ENCODE measurements at regions not wholly inside any gene's neighbourhood (a gene's known extent, or its start where the extent isn't known, plus 50 kb on each side); places are given as distances from the start of the nearest gene placed in this dataset.

- H3K4me3 ChIP-seq, result no peak overlapping the region
- no peak for ATAC-seq (replicated peaks in 6 of 8)
- in situ Hi-C loops (cut with MboI; ENCODE audit: low pct_unique_long_range_greater_than_20kb in 2 of 9, low sequenced_read_pairs in 9 of 9, unreplicated experiment in 9 of 9), result loop anchor here in 1 of 9 experiments (25.0 kb wide), 1 partner anchor 839 kb away; the partner anchor contains the start of gene IGFBP3
- H3K4me1 ChIP-seq (replicated peaks in 1 of 2), result peaks cover 11 to 14% of the 10 kb centered on the region in 2 donors
- 0 to 100% (median 83%) methylated on average over 1 to 4 of the region's 4 CpGs; no CpG with 5 or more reads in 1 of the 10 experiments for WGBS, 10 experiments
- no peak overlapping the region for H3K27ac ChIP-seq
Observed at GRCh38 chr7:46751471-46751870, 830.4 kb upstream of the IGFBP3 start.

GRCh38 chr7:46750321-46750865 lies 829.3 kb upstream of the IGFBP3 start:
- ATAC-seq (replicated peaks in 6 of 8), result no peak
- Histone ChIP-seq H3K4me3 (no peak overlapping the region), H3K4me1 (replicated peaks in 1 of 2) (peaks cover 11 to 17% of the 10 kb centered on the region in 2 donors), H3K27ac (no peak overlapping the region)
- 33 to 100% (median 93%) methylated on average over 1 to 4 of the region's 4 CpGs; no CpG with 5 or more reads in 2 of the 10 experiments for WGBS, 10 experiments
- in situ Hi-C loops (cut with MboI; ENCODE audit: low pct_unique_long_range_greater_than_20kb in 2 of 9, low sequenced_read_pairs in 9 of 9, unreplicated experiment in 9 of 9), result loop anchor here in 1 of 9 experiments (25.0 kb wide), 1 partner anchor 838 kb away; the partner anchor contains the start of gene IGFBP3

- 40 to 97% (median 84%) methylated on average over 1 to 6 of the region's 6 CpGs for WGBS, 10 experiments
- no peak overlapping the region for H3K27ac ChIP-seq
- peaks cover 8 to 12% of the 10 kb centered on the region in 2 donors for H3K4me1 ChIP-seq (replicated peaks in 1 of 2)
- in situ Hi-C loops (cut with MboI; ENCODE audit: low pct_unique_long_range_greater_than_20kb in 2 of 9, low sequenced_read_pairs in 9 of 9, unreplicated experiment in 9 of 9), result no loop called here
- no peak overlapping the region for H3K4me3 ChIP-seq
- ATAC-seq (replicated peaks in 6 of 8), result no peak
Observed at GRCh38 chr7:46747869-46748576, 827.0 kb upstream of the IGFBP3 start.

- H3K4me1 ChIP-seq (replicated peaks in 1 of 2), result peaks cover 7 to 8% of the 10 kb centered on the region in 2 donors
- peak in 3 of 8 experiments; percentile 39 to 75 (median 67) for ATAC-seq (replicated peaks in 6 of 8)
- no peak overlapping the region for H3K27ac ChIP-seq
- in situ Hi-C loops (cut with MboI; ENCODE audit: low pct_unique_long_range_greater_than_20kb in 2 of 9, low sequenced_read_pairs in 9 of 9, unreplicated experiment in 9 of 9), result no loop called here
- 50 to 100% (median 81%) methylated on average over 1 to 7 of the region's 13 CpGs; no CpG with 5 or more reads in 1 of the 10 experiments for WGBS, 10 experiments
- H3K4me3 ChIP-seq, result no peak overlapping the region
Observed at GRCh38 chr7:46746695-46747687, 825.9 kb upstream of the IGFBP3 start.

GRCh38 chr7:46745707-46746090 lies 824.6 kb upstream of the IGFBP3 start:
- in situ Hi-C loops (cut with MboI; ENCODE audit: low pct_unique_long_range_greater_than_20kb in 2 of 9, low sequenced_read_pairs in 9 of 9, unreplicated experiment in 9 of 9), result no loop called here
- WGBS, 10 experiments, result 25 to 100% (median 80%) methylated on average over 1 to 3 of the region's 3 CpGs; no CpG with 5 or more reads in 3 of the 10 experiments
- peaks cover 7 to 8% of the 10 kb centered on the region in 2 donors for H3K4me1 ChIP-seq (replicated peaks in 1 of 2)
- peak in 5 of 8 experiments; percentile 51 to 65 (median 57) for ATAC-seq (replicated peaks in 6 of 8)
- no peak overlapping the region for H3K4me3 ChIP-seq
- no peak overlapping the region for H3K27ac ChIP-seq

GRCh38 chr7:46744957-46745706 lies 824.1 kb upstream of the IGFBP3 start:
- ATAC-seq (replicated peaks in 6 of 8), result peak in 6 of 8 experiments; percentile 26 to 81 (median 75)
- 54 to 87% (median 62%) methylated on average over 4 to 6 of the region's 6 CpGs for WGBS, 10 experiments
- Histone ChIP-seq H3K27ac (no peak overlapping the region), H3K4me3 (no peak overlapping the region), H3K4me1 (replicated peaks in 1 of 2) (peaks cover 7 to 8% of the 10 kb centered on the region in 2 donors)
- in situ Hi-C loops (cut with MboI; ENCODE audit: low pct_unique_long_range_greater_than_20kb in 2 of 9, low sequenced_read_pairs in 9 of 9, unreplicated experiment in 9 of 9), result no loop called here

- 62 to 100% (median 93%) methylated on average over 1 to 6 of the region's 6 CpGs for WGBS, 10 experiments
- ATAC-seq (replicated peaks in 6 of 8), result no peak
- Histone ChIP-seq H3K27ac (no peak overlapping the region), H3K4me3 (no peak overlapping the region), H3K4me1 (replicated peaks in 1 of 2) (peaks cover 4 to 5% of the 10 kb centered on the region in 2 donors)
- in situ Hi-C loops (cut with MboI; ENCODE audit: low pct_unique_long_range_greater_than_20kb in 2 of 9, low sequenced_read_pairs in 9 of 9, unreplicated experiment in 9 of 9), result no loop called here
Observed at GRCh38 chr7:46742601-46743000, 821.5 kb upstream of the IGFBP3 start.

GRCh38 chr7:46741938-46742540 lies 821.0 kb upstream of the IGFBP3 start:
- Histone ChIP-seq H3K4me1 (replicated peaks in 1 of 2) (peaks cover 4 to 5% of the 10 kb centered on the region in 2 donors), H3K27ac (no peak overlapping the region), H3K4me3 (no peak overlapping the region)
- in situ Hi-C loops (cut with MboI; ENCODE audit: low pct_unique_long_range_greater_than_20kb in 2 of 9, low sequenced_read_pairs in 9 of 9, unreplicated experiment in 9 of 9), result no loop called here
- WGBS, 10 experiments, result 26 to 100% (median 84%) methylated on average over 2 to 4 of the region's 4 CpGs; no CpG with 5 or more reads in 1 of the 10 experiments
- ATAC-seq (replicated peaks in 6 of 8), result no peak

GRCh38 chr7:46741181-46741580 lies 820.1 kb upstream of the IGFBP3 start:
- ATAC-seq (replicated peaks in 6 of 8), result no peak
- H3K4me1 ChIP-seq (replicated peaks in 1 of 2), result peaks cover under 1 to 4% of the 10 kb centered on the region in 2 donors
- in situ Hi-C loops (cut with MboI; ENCODE audit: low pct_unique_long_range_greater_than_20kb in 2 of 9, low sequenced_read_pairs in 9 of 9, unreplicated experiment in 9 of 9), result no loop called here
- WGBS, 10 experiments, result 71 to 100% (median 97%) methylated on average over 1 to 9 of the region's 9 CpGs
- H3K27ac ChIP-seq, result no peak overlapping the region
- H3K4me3 ChIP-seq, result no peak overlapping the region

GRCh38 chr7:46739518-46740234 lies 818.6 kb upstream of the IGFBP3 start:
- WGBS, 10 experiments, result 54 to 97% (median 77%) methylated on average over 2 to 5 of the region's 5 CpGs; no CpG with 5 or more reads in 1 of the 10 experiments
- ATAC-seq (replicated peaks in 6 of 8), result no peak

GRCh38 chr7:46738796-46739195 lies 817.7 kb upstream of the IGFBP3 start:
- in situ Hi-C loops (cut with MboI; ENCODE audit: low pct_unique_long_range_greater_than_20kb in 2 of 9, low sequenced_read_pairs in 9 of 9, unreplicated experiment in 9 of 9), result no loop called here
- Histone ChIP-seq H3K4me3 (no peak overlapping the region), H3K4me1 (replicated peaks in 1 of 2) (no peaks in the 10 kb centered on the region), H3K27ac (no peak overlapping the region)
- ATAC-seq (replicated peaks in 6 of 8), result no peak
- WGBS, 10 experiments, result 64 to 100% (median 85%) methylated on average over 3 to 5 of the region's 5 CpGs; no CpG with 5 or more reads in 2 of the 10 experiments

More at GRCh38 chr7:46739518-46740234, 818.6 kb upstream of the IGFBP3 start:
- Histone ChIP-seq H3K4me1 (replicated peaks in 1 of 2) (no peaks in the 10 kb centered on the region), H3K27ac (no peak overlapping the region), H3K4me3 (no peak overlapping the region)
- in situ Hi-C loops (cut with MboI; ENCODE audit: low pct_unique_long_range_greater_than_20kb in 2 of 9, low sequenced_read_pairs in 9 of 9, unreplicated experiment in 9 of 9), result no loop called here
